ENCODE measurements at regions not wholly inside any gene's neighbourhood (a gene's known extent, or its start where the extent isn't known, plus 50 kb on each side); places are given as distances from the start of the nearest gene placed in this dataset.

DNA sequence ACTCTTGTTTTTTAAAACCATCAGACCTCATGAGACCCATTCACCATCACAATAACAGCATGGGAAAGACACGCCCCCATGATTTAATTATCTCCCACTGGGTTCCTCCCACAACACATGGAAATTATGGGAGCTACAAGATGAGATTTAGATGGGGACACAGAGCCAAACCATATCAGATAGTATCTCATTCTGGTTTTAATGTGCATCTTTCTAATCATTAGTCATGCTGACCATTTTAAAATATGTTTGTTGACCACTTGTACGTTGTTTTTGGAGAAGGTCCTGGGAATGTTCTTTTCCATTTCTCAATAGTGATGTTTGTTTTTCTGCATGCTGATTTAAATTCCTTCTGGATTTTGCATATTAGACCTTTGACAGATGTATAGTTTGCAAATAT, 119.0 kb downstream of the RTL3 start:
- no peak for TF ChIP-seq CTCF (IDR thresholded peaks at IDR 0.05)
- Mint-ChIP-seq H3K4me3 (no peak overlapping the region), H3K27me3 (ENCODE audit: low read depth, poor library complexity) (no peaks in the 10 kb centered on the region), H3K9me3 (peaks cover 58% of the 10 kb centered on the region), H3K4me1 (no peaks in the 10 kb centered on the region), H3K27ac (no peak overlapping the region), H3K36me3 (ENCODE audit: low read depth) (no peaks in the 10 kb centered on the region)
- no peak for DNase-seq

- Mint-ChIP-seq H3K9me3 (peaks cover 4% of the 10 kb centered on the region), H3K4me1 (no peaks in the 10 kb centered on the region), H3K27ac (no peak overlapping the region), H3K36me3 (ENCODE audit: low read depth) (no peaks in the 10 kb centered on the region), H3K4me3 (no peak overlapping the region), H3K27me3 (ENCODE audit: low read depth, poor library complexity) (no peaks in the 10 kb centered on the region)
- no peak for DNase-seq
- TF ChIP-seq CTCF (IDR thresholded peaks at IDR 0.05), result no peak
Observed at GRCh38 chrX:78534221-78534620, 124.9 kb downstream of the RTL3 start.

DNA sequence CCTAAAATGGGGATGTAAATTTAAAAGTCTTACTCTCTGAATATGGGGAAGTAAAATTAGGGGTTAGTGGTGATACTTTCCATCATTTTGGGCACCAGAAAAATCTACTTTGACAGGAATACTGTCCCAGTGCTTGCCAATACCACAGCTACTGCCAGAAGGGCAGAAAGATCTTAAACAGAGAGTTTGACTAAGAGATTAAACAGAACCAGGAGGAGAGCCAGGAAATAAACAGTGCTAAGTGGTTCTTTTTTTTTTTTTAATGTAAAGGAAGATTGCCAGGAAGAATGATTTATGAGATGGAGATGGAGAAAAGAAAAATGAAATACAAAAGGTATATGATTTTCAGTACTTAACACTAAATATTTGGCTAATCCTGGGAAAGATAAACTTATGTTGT, 126.8 kb downstream of the RTL3 start:
- no peak for DNase-seq

GRCh38 chrX:78527818-78528217, 131.3 kb downstream of the RTL3 start:
- Mint-ChIP-seq H3K4me3 (no peak overlapping the region), H3K36me3 (ENCODE audit: low read depth) (no peaks in the 10 kb centered on the region), H3K27ac (no peak overlapping the region), H3K9me3 (peaks cover 15% of the 10 kb centered on the region), H3K27me3 (ENCODE audit: low read depth, poor library complexity) (no peaks in the 10 kb centered on the region), H3K4me1 (no peaks in the 10 kb centered on the region)
- DNase-seq, result no peak
- no peak for TF ChIP-seq CTCF (IDR thresholded peaks at IDR 0.05)

More for the DNA sequence above, 126.8 kb downstream of the RTL3 start:
- no peak for TF ChIP-seq CTCF (IDR thresholded peaks at IDR 0.05)
- Mint-ChIP-seq H3K27me3 (ENCODE audit: low read depth, poor library complexity) (no peaks in the 10 kb centered on the region), H3K36me3 (ENCODE audit: low read depth) (no peaks in the 10 kb centered on the region), H3K9me3 (no peaks in the 10 kb centered on the region), H3K4me3 (no peak overlapping the region), H3K27ac (no peak overlapping the region), H3K4me1 (no peaks in the 10 kb centered on the region)

DNA sequence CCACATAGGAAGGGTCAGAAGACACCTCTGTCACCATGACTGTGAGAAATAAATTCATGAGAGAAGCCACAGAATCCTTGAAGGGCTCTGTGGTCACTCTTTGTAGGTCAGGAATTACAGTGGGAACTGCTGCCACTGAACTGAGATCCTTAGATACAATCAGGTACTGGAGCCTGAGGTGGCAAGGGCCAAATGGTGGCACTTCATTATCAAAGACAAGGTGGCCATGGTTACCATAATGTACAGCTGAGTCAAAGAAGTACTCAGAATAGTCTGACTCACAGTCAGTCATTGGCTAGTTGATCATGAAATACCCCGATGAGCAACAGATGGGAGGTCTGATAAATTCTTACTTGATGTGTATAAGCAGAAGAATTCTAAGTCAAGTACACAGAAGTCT, 131.9 kb downstream of the RTL3 start:
- Mint-ChIP-seq H3K4me3 (no peak overlapping the region), H3K27ac (no peak overlapping the region), H3K36me3 (ENCODE audit: low read depth) (no peaks in the 10 kb centered on the region), H3K4me1 (no peaks in the 10 kb centered on the region), H3K9me3 (peaks cover 15% of the 10 kb centered on the region), H3K27me3 (ENCODE audit: low read depth, poor library complexity) (no peaks in the 10 kb centered on the region)
- no peak for DNase-seq
- TF ChIP-seq CTCF (IDR thresholded peaks at IDR 0.05), result no peak

DNA sequence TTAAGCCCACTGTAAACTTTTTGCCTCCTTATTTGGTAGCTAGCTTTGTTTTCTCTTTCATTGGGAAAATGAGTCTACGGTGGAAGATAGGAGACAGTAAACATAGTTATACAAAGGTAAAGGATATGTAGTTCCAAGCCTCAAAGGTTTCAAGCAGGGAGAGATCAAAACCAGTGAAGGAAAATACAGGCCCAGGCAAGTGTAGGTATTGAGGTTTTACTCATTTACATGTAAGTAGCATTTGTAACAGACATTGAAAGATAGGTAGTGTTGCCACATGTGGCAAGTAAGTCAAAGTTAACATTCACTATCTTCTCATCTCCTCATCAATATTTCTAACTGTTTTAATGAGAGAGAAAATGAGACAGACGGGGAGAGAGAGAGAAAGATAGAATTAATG, 136.5 kb downstream of the RTL3 start:
- Mint-ChIP-seq H3K36me3 (ENCODE audit: low read depth) (no peaks in the 10 kb centered on the region), H3K4me1 (no peaks in the 10 kb centered on the region), H3K4me3 (no peak overlapping the region), H3K27me3 (ENCODE audit: low read depth, poor library complexity) (no peaks in the 10 kb centered on the region), H3K9me3 (peaks cover 15% of the 10 kb centered on the region), H3K27ac (no peak overlapping the region)
- DNase-seq, result no peak
- no peak for TF ChIP-seq CTCF (IDR thresholded peaks at IDR 0.05)

Measured in nephron progenitor cell (in vitro differentiated cells).